ENCODE measurements at regions not wholly inside any gene's neighbourhood (a gene's known extent, or its start where the extent isn't known, plus 50 kb on each side); places are given as distances from the start of the nearest gene placed in this dataset.

DNA sequence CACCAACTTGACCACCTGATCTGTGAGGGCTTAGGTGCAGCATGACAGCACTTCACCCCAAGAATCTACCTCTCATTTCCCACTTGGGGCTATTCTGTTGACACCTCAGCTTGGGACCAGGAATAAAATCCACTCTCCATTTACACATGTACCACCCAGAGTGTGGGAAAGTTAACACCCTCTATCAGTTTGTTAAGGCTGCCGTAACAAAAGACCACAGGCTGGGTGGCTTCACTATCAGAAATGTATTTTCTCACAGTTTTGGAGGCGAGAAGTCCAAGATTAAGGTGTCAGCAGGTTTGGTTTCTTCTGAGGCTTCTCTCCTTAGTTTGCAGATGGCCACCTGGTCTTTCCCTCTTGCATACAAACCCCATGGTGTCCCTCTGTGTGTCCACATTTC is 277.7 kb upstream of the ERBB4 start:
- Histone ChIP-seq H3K9me3 (no peaks in the 10 kb centered on the region), H3K4me3 (no peak overlapping the region), H3K27ac (no peak overlapping the region), H3K27me3 (no peaks in the 10 kb centered on the region), H3K4me1 (no peaks in the 10 kb centered on the region), H3K36me3 (no peaks in the 10 kb centered on the region)
- TF ChIP-seq, protein P1, sequence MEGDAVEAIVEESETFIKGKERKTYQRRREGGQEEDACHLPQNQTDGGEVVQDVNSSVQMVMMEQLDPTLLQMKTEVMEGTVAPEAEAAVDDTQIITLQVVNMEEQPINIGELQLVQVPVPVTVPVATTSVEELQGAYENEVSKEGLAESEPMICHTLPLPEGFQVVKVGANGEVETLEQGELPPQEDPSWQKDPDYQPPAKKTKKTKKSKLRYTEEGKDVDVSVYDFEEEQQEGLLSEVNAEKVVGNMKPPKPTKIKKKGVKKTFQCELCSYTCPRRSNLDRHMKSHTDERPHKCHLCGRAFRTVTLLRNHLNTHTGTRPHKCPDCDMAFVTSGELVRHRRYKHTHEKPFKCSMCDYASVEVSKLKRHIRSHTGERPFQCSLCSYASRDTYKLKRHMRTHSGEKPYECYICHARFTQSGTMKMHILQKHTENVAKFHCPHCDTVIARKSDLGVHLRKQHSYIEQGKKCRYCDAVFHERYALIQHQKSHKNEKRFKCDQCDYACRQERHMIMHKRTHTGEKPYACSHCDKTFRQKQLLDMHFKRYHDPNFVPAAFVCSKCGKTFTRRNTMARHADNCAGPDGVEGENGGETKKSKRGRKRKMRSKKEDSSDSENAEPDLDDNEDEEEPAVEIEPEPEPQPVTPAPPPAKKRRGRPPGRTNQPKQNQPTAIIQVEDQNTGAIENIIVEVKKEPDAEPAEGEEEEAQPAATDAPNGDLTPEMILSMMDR (IDR thresholded peaks at IDR 0.05), result no peak
- intact Hi-C loops (cut with DNase I), result no loop called here
- no peak for DNase-seq (ENCODE audit: low spot score in 2 of 2)

DNA sequence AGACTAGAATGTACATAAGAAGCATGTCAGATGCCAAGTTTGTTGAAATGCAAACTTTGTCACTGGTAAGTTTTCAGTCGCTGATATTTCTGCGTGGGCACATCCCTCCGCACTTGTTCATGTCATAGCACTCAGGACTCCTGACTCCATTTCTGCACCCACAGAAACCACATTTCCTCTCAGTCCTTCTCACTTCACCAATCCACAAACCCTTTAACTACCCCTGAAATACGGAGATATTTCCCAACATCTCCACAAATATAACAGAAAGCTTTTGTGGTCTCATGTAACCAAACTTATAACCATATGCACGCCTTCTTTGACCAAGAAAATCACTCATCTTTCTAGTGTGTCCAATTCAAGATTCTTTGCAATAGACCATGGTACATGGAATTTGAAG is 276.9 kb upstream of the ERBB4 start:
- no peaks in the 10 kb centered on the region for H3K9me3 ChIP-seq
- H3K4me3 ChIP-seq, result no peak overlapping the region
- DNase-seq (ENCODE audit: low spot score in 2 of 2), result no peak
- intact Hi-C loops (cut with DNase I), result no loop called here
- TF ChIP-seq, protein P1 (IDR thresholded peaks at IDR 0.05), result no peak
- H3K4me1 ChIP-seq, result no peaks in the 10 kb centered on the region
- no peaks in the 10 kb centered on the region for H3K36me3 ChIP-seq
- H3K27me3 ChIP-seq, result no peaks in the 10 kb centered on the region
- no peak overlapping the region for H3K27ac ChIP-seq

DNA sequence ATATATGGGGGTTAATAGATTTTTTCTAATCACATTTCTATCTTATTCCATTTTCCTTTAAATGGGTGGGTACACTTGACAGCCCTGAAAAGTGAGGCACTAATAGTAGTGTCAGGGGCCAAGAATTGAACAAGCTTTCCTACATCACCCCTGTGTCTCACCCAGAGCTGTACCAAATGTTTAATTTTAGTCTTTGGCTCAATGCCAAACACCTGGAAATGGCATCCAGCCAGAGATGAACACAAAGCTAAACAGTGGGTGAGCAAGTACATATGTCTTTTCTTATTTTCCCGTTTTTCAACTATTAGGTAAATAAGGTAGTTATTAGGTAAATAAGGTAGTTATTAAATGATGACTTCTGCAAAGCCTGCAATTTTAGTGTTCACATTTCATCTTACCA is 276.3 kb upstream of the ERBB4 start:
- TF ChIP-seq, protein P1 (IDR thresholded peaks at IDR 0.05), result no peak
- Histone ChIP-seq H3K27ac (no peak overlapping the region), H3K27me3 (no peaks in the 10 kb centered on the region), H3K4me3 (no peak overlapping the region), H3K9me3 (no peaks in the 10 kb centered on the region), H3K36me3 (no peaks in the 10 kb centered on the region), H3K4me1 (no peaks in the 10 kb centered on the region)
- intact Hi-C loops (cut with DNase I), result no loop called here
- no peak for DNase-seq (ENCODE audit: low spot score in 2 of 2)

DNA sequence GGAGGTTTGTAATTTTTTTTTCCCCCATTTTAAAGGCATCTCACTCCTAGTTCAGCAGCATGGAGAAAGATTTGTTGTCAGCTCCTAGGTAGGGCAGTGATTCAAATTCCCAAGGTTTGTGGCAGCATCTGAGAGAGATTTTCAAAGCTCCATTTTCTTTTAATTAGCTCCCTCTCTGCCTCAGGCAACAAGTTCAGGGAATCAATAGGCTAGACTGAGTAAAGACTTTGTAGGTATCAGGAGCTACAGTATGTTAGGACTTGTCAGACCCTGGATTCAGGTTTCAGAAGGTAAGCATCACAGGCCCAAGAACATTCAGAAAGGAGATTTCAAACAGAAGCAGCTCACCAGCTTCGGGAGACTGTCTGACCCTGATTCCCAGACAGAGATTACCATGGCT is 273.3 kb upstream of the ERBB4 start:
- Histone ChIP-seq H3K4me3 (no peak overlapping the region), H3K36me3 (no peaks in the 10 kb centered on the region), H3K9me3 (no peaks in the 10 kb centered on the region), H3K27ac (no peak overlapping the region), H3K27me3 (no peaks in the 10 kb centered on the region), H3K4me1 (no peaks in the 10 kb centered on the region)
- intact Hi-C loops (cut with DNase I), result no loop called here
- no peak for DNase-seq (ENCODE audit: low spot score in 2 of 2)
- TF ChIP-seq, protein P1 (IDR thresholded peaks at IDR 0.05), result no peak

DNA sequence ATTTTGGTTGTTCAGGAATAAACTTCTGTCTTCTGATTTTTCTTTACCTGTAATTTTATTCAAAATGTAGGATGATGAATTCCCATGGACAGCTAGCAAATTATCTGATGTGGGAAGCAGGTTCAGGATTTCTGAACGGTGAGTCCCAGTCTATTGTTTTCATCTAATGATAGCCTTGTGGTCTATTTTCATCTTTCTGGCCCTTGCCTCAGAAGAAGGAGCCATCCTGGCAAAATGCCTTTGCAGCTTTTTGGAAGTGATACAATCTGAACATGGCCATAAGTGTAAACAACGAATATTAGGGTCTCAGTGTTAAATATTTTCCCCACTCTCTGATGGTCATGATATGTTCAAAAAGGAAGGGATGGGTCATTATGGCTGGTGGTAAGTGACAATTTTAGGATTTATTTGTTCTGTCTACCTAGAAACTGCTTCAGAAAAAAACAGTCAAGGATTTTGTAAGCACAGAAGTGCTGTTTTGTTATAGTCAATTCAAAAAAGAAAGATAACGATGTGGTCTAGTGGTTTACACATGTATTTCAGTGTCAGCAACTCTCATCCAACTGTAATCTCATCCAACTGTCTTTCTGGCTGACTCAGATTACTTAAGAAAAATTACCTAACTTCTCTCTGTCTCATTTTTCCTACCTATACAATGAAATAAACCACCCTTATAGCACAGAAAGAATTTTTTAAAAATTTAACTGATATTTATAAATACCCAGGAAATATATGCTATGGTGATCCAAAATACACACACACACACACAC is 272.6 kb upstream of the ERBB4 start:
- H3K27ac ChIP-seq, result no peak overlapping the region
- H3K36me3 ChIP-seq, result no peaks in the 10 kb centered on the region
- H3K9me3 ChIP-seq, result no peaks in the 10 kb centered on the region
- no peaks in the 10 kb centered on the region for H3K4me1 ChIP-seq
- no peak overlapping the region for H3K4me3 ChIP-seq
- intact Hi-C loops (cut with DNase I), result no loop called here
- no peak for DNase-seq (ENCODE audit: low spot score in 2 of 2)
- TF ChIP-seq, protein P1 (IDR thresholded peaks at IDR 0.05), result no peak
- H3K27me3 ChIP-seq, result no peaks in the 10 kb centered on the region

Measured in ascending aorta (tissue), 2 donors.